Activated CD4-positive, alpha-beta memory T cell treated with anti-CD3 and anti-CD28 coated beads for 36 hours (primary cell): ENCODE measurements at regions not wholly inside any gene's neighbourhood (a gene's known extent, or its start where the extent isn't known, plus 50 kb on each side); places are given as distances from the start of the nearest gene placed in this dataset.
"Not testable (repeated sequence)": the region's sequence is repeated elsewhere in the genome, so short reads cannot be mapped to it uniquely, and the experiment has no call there.

Experiments
- CTCF ChIA-PET: fragments of 350-600 bp; sonication (Branson Sonifier 250); formaldehyde crosslinking; loops from one replicate; lab custom pipeline; 2021; ENCODE audit warnings: antibody characterized with exemption, inconsistent platforms; lab: Charles Lee
- POLR2A ChIA-PET: fragments of 350-600 bp; sonication (Branson Sonifier 250); formaldehyde crosslinking; loops from one replicate; lab custom pipeline; 2021; ENCODE audit warnings: antibody characterized with exemption; lab: Charles Lee
- DNase-seq: peaks from one replicate; pipeline ENCODE4 v3.0.0-alpha.2; 2020
- H3K27ac Mint-ChIP-seq: one replicate; pipeline ENCODE4 v1.8.0; 2021; ENCODE audit warnings: mixed read lengths
- H3K27me3 Mint-ChIP-seq: one replicate; pipeline ENCODE4 v1.8.0; 2021; ENCODE audit warnings: mixed read lengths
- H3K36me3 Mint-ChIP-seq: one replicate; pipeline ENCODE4 v1.8.0; 2021; ENCODE audit warnings: mixed read lengths
- H3K4me1 Mint-ChIP-seq: one replicate; pipeline ENCODE4 v1.8.0; 2021; ENCODE audit warnings: low read depth, mixed read lengths
- H3K4me3 Mint-ChIP-seq: one replicate; pipeline ENCODE4 v1.8.0; 2021; ENCODE audit warnings: mild to moderate bottlenecking, mixed read lengths
- H3K9me3 Mint-ChIP-seq: one replicate; pipeline ENCODE4 v1.8.0; 2021; ENCODE audit warnings: mixed read lengths
- intact Hi-C: fragments of 100-400 bp; cut with micrococcal nuclease; formaldehyde crosslinking; loops from one replicate; pipeline ENCODE4 v1.15.1; 2023

DNA sequence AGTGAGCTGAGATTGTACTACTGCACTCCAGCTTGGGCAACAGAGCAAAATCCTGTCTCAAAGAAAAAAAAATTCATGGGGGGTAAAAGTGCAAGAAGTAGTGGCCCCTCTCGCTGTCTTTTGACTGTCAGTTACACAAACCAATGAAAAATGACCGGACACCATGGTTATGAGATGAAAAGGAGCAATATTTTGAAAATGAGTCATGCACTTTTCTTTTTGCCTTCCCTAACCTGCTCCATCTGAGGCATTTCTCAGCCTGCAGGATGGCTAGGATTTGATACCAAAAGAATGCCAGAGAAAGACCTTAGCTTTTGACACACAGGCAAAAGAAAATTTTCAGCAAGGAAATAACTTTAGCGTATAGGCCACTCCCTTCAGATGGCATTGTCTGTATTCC lies 181.7 kb upstream of the ARID1B start:
- ChIA-PET POLR2A (no interaction called here), CTCF (no interaction called here)
- Mint-ChIP-seq H3K9me3 (no peaks in the 10 kb centered on the region), H3K27ac (no peak overlapping the region), H3K36me3 (no peaks in the 10 kb centered on the region), H3K4me3 (no peak overlapping the region), H3K27me3 (no peaks in the 10 kb centered on the region), H3K4me1 (no peaks in the 10 kb centered on the region)
- no peak for DNase-seq
- intact Hi-C loops = no loop called here

DNA sequence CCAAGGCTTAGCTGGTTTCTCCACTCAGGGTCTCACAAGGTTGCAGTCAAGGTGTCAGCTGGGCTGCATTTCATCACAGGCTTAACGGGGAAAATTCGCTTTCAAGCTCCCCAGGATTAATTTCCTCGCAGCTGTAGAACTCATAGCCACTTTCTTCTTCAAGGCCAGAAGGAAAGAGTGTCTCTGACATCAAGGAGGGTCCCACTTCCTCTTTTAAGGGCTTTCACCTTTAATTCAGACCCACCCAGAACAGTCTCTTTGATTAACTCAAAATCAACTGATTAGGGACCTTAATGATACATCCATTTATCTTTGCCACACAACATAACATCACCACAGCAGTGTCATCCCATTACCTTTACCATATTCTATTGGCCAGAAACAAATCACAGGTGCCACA lies 183.3 kb upstream of the ARID1B start:
- no peaks in the 10 kb centered on the region for H3K9me3 Mint-ChIP-seq
- no peak overlapping the region for H3K27ac Mint-ChIP-seq
- CTCF ChIA-PET = no interaction called here
- H3K4me1 Mint-ChIP-seq = no peaks in the 10 kb centered on the region
- no peaks in the 10 kb centered on the region for H3K27me3 Mint-ChIP-seq
- no peak overlapping the region for H3K4me3 Mint-ChIP-seq
- no peaks in the 10 kb centered on the region for H3K36me3 Mint-ChIP-seq
- POLR2A ChIA-PET = no interaction called here
- intact Hi-C loops = no loop called here
- DNase-seq = no peak

DNA sequence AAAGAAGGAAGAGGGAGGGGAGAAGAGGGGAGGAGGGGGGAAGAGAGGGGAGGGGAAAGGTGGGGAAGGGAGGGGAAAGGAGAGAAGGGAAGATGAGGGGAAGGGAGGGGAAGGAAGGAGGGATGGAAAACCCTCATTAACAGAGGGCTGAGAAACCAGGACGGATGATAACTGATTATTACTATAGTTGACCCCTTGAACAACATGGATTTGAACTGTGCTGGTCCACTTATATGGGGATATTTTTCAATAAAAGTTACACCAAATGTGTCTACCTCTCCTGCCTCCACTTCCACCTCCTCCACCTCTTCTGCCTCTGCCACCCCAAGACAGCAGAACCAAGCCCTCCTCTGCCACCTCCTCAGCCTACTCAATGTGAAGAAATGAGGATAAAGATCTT lies 184.1 kb upstream of the ARID1B start:
- intact Hi-C loops = no loop called here
- Mint-ChIP-seq H3K4me1 (no peaks in the 10 kb centered on the region), H3K9me3 (no peaks in the 10 kb centered on the region), H3K27ac (no peak overlapping the region), H3K36me3 (no peaks in the 10 kb centered on the region), H3K4me3 (no peak overlapping the region), H3K27me3 (no peaks in the 10 kb centered on the region)
- ChIA-PET CTCF (no interaction called here), POLR2A (no interaction called here)
- DNase-seq = no peak

DNA sequence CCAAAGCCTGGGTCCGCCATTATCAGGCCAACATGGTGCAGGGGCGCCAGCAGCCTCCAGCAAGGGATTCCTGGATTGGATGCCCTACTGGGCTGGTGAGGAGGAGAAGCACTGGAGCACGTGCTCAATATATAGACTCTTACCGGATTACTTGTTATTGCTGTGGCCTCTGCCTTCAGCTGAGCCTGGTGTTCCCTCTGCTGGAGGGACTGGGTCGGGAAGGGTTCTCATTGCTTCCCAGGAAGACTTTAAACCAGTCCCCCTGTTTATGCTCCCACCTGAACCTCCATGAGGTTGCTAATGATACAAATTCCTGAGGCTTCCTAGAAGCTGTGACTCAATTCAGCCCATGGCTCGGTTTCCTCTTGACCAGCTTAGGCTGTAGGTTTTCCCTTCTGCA lies 186.7 kb upstream of the ARID1B start:
- no peaks in the 10 kb centered on the region for H3K9me3 Mint-ChIP-seq

DNA sequence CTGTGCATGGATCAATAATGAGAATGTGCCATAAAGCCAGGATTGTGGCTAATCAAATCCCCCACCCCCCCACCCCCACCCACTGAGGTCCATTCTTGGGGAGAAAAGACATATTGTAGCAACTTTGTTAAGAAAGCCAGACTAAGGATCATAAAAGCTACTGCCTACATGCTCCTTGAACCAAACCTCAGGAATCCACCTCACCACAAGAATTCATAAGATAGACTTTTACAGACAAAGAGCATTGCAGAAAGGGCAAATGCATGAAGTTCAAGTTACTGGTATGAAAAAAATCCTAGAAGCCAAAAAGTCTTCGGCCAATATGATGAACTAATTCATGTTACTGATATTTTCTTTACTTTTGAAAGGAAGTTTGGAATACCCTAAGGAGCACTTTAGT lies 187.9 kb upstream of the ARID1B start:
- Mint-ChIP-seq H3K36me3 (no peaks in the 10 kb centered on the region), H3K27ac (no peak overlapping the region), H3K27me3 (no peaks in the 10 kb centered on the region), H3K4me3 (no peak overlapping the region), H3K4me1 (no peaks in the 10 kb centered on the region), H3K9me3 (no peaks in the 10 kb centered on the region)
- DNase-seq = no peak
- POLR2A ChIA-PET = no interaction called here
- CTCF ChIA-PET = no interaction called here
- intact Hi-C loops = no loop called here

More for the DNA sequence above, 186.7 kb upstream of the ARID1B start:
- no peak for DNase-seq
- intact Hi-C loops = no loop called here
- no peaks in the 10 kb centered on the region for H3K27me3 Mint-ChIP-seq
- no peaks in the 10 kb centered on the region for H3K36me3 Mint-ChIP-seq
- ChIA-PET POLR2A (no interaction called here), CTCF (no interaction called here)
- no peak overlapping the region for H3K27ac Mint-ChIP-seq
- no peaks in the 10 kb centered on the region for H3K4me1 Mint-ChIP-seq
- no peak overlapping the region for H3K4me3 Mint-ChIP-seq

DNA sequence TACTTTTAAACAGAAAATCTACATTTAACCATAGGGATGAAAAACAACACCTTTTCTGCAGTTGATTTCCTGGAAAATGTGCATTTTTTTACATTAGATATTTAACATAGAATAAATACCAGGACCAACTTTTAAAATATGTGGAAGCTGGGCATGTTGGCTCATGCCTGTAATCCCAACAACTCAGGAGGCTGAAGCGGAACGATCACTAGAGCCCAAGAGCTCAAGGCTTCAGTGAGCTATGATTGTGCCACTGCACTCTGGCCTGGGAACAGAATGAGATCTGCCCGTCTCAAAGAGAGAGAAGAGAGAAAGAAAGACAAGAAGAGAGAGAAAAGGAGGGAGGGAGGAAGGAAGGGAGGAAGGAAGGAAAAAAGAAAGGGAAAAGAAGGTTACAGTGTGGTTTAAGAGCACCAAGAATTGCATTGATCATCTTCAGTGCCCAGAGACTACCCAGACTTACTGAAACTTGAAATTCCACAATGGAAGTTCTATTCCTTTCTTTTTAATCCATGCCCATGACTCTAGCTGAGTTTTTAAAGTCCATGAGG lies 189.4 kb upstream of the ARID1B start:
- H3K27ac Mint-ChIP-seq = no peak overlapping the region
- CTCF ChIA-PET = no interaction called here
- no peaks in the 10 kb centered on the region for H3K27me3 Mint-ChIP-seq
- no peaks in the 10 kb centered on the region for H3K9me3 Mint-ChIP-seq
- H3K4me3 Mint-ChIP-seq = no peak overlapping the region
- DNase-seq = no peak
- H3K4me1 Mint-ChIP-seq = no peaks in the 10 kb centered on the region
- POLR2A ChIA-PET = no interaction called here
- intact Hi-C loops = no loop called here
- no peaks in the 10 kb centered on the region for H3K36me3 Mint-ChIP-seq

DNA sequence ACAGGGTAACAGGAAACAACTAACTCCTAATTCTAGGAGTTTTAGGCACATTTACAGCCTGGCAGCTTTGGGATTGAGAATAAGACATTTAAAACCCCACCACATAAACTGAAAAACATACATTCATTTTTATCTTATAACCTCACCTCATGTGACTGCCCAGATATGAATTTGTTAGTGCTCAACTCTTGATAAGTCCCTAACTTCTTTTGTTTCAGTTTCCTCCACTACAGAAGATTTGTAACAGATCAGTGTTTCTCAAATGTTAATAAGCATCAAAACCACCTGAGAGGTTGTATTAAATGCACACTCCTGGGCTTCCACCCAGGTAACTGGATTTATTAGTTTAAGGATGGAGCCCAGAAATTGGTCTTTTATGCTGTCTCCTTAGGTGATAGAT lies 190.1 kb upstream of the ARID1B start:
- ChIA-PET CTCF (no interaction called here), POLR2A (no interaction called here)
- no peak for DNase-seq
- Mint-ChIP-seq H3K4me3 (no peak overlapping the region), H3K27ac (no peak overlapping the region), H3K4me1 (no peaks in the 10 kb centered on the region), H3K9me3 (no peaks in the 10 kb centered on the region), H3K27me3 (no peaks in the 10 kb centered on the region), H3K36me3 (no peaks in the 10 kb centered on the region)
- intact Hi-C loops = no loop called here

DNA sequence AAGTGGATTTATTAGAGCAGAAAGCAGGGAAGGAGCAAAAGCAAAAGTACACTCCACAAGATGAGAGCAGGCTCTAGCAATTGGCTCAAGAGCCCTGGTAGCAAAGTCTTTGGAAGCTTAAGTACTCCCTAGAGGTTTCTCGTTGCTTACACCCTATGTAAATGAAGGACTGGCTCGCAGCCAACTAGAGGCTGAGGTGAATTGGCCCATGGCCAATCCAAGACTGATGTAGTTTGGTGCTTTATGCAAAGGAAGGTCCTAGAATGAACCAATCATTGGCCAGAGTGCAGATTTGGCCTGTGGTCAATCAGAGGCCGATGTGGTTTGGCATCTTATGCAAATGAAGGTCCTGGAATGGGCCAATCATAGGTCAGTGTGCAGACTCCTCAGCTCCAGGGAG lies 191.3 kb upstream of the ARID1B start:
- POLR2A ChIA-PET = no interaction called here
- intact Hi-C loops = no loop called here
- CTCF ChIA-PET = no interaction called here

DNA sequence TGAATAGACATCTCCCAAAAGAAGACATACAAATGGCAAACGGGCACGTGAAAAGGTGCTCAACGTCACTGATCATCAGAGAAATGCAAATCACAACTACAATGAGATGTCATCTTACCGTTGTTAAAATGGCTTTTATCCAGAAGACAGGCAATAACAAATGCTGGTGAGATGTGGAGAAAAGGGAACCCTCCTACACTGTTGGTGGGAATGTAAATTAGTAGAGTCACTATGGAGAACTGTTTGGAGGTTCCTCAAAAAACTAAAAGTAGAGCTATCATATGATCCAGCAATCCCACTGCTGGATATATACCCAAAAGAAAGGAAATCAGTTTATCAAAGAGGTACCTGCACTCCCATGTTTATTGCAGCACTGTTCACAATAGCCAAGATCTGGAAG lies 193.1 kb upstream of the ARID1B start:
- DNase-seq, POLR2A ChIA-PET, H3K9me3 Mint-ChIP-seq, H3K4me3 Mint-ChIP-seq, H3K27me3 Mint-ChIP-seq, intact Hi-C loops, H3K4me1 Mint-ChIP-seq, H3K36me3 Mint-ChIP-seq, H3K27ac Mint-ChIP-seq, CTCF ChIA-PET: not testable (repeated sequence)

More for the DNA sequence above, 191.3 kb upstream of the ARID1B start:
- H3K36me3 Mint-ChIP-seq = no peaks in the 10 kb centered on the region
- H3K9me3 Mint-ChIP-seq = no peaks in the 10 kb centered on the region
- no peak overlapping the region for H3K27ac Mint-ChIP-seq
- no peaks in the 10 kb centered on the region for H3K4me1 Mint-ChIP-seq
- H3K4me3 Mint-ChIP-seq = no peak overlapping the region
- DNase-seq = no peak
- no peaks in the 10 kb centered on the region for H3K27me3 Mint-ChIP-seq

DNA sequence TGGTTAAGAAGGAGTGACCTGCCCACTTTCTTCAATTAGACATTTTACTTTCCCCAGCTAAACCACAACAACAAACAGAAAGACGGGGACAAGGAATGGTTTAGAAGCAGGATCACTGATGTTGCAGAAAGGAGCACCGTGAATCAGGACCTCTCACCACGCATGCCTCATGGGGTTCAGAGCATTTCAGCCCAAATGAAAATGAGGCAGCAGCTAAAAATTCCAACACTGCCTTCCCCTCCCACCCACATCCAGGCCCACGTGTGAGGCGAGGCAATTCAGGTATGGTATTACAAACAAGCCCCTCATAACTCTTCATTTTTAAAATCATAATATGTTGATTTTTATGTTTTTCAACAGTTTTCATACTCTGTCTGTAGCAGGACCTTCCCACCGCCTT lies 194.1 kb upstream of the ARID1B start:
- Mint-ChIP-seq H3K9me3 (peaks cover 15% of the 10 kb centered on the region), H3K27ac (no peak overlapping the region), H3K36me3 (peaks cover 5% of the 10 kb centered on the region), H3K4me3 (no peak overlapping the region), H3K27me3 (no peaks in the 10 kb centered on the region), H3K4me1 (no peaks in the 10 kb centered on the region)
- ChIA-PET CTCF (no interaction called here), POLR2A (no interaction called here)
- intact Hi-C loops = no loop called here
- no peak for DNase-seq

DNA sequence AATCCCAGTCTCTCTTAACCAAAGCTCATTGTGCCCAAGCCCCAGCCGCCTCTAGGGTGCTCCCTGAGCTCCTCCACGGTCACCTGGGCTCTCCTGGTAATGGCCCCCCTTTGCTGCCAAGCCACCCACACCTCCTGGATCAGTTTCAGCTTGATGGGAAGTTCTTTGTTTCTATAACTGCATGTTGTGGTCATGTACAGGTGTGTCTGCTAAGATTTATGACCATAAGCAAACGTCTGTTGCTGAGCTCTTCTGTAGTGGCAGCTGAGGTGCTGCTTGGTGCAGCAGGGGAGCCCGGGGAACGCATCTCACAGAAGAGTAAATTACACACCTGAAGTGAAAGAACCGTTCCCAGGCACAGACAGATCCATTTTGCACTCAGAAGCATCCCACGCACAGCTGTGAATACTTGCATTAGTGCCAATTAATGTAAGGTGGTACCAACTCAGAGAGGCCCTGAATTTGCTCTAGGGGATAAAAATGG lies 194.6 kb upstream of the ARID1B start:
- no peaks in the 10 kb centered on the region for H3K27me3 Mint-ChIP-seq
- peaks cover 8% of the 10 kb centered on the region for H3K36me3 Mint-ChIP-seq
- ChIA-PET POLR2A (no interaction called here), CTCF (interaction anchor here (0.6 kb wide), 1 partner anchor 40 kb away, joined by 3 read pairs; no protein-coding TSS in a partner anchor)
- no peak overlapping the region for H3K4me3 Mint-ChIP-seq
- H3K4me1 Mint-ChIP-seq = no peaks in the 10 kb centered on the region
- no peak for DNase-seq
- H3K27ac Mint-ChIP-seq = no peak overlapping the region
- H3K9me3 Mint-ChIP-seq = peaks cover 20% of the 10 kb centered on the region
- intact Hi-C loops = no loop called here

DNA sequence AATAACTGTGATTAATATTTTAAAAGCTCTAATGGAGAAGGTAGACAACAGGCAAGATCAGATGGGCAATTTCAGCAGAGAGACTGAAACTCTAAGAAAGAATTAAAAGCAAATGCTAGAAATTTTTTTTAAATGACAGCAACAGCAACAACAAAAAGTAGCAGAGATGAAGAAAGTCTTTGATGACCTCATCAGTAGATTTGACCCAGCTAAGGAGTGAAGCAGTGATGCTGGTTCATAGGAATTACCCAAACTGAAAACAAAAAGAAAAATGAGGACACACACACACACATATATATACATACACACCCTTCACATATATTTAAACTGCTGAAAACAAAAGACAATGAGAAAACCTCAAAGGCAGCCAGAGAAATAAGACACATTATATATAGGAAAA lies 197.6 kb upstream of the ARID1B start:
- H3K36me3 Mint-ChIP-seq = peaks cover 12% of the 10 kb centered on the region
- ChIA-PET POLR2A (no interaction called here), CTCF (no interaction called here)
- no peaks in the 10 kb centered on the region for H3K4me1 Mint-ChIP-seq
- H3K27ac Mint-ChIP-seq = no peak overlapping the region
- H3K27me3 Mint-ChIP-seq = peaks cover 10% of the 10 kb centered on the region
- DNase-seq = no peak
- peaks cover 38% of the 10 kb centered on the region for H3K9me3 Mint-ChIP-seq
- intact Hi-C loops = no loop called here
- no peak overlapping the region for H3K4me3 Mint-ChIP-seq

DNA sequence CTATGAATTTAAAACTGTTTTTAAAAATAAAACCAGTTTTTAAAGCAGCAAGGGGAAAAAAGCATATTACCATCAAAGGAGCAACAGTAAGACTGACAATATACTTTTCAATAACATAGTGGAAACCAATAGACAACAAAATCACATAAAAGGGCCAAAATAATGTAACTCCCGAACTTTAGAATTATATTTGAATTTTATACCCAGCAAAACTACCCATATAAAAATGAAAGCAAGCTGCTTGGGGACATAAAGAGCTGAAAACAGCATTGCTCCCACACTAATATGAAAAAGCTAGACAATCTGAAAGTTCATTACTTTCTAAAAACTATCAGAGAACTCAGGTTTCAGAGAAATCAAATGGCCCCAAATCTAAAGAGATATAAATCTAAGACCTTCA lies 199.4 kb upstream of the ARID1B start:
- POLR2A ChIA-PET = no interaction called here
- Mint-ChIP-seq H3K9me3 (peaks cover 38% of the 10 kb centered on the region), H3K36me3 (peaks cover 12% of the 10 kb centered on the region), H3K27ac (no peak overlapping the region), H3K27me3 (peaks cover 11% of the 10 kb centered on the region), H3K4me1 (no peaks in the 10 kb centered on the region), H3K4me3 (no peak overlapping the region)
- CTCF ChIA-PET = interaction anchor here (1.1 to 1.3 kb wide), 2 partner anchors 13 to 33 kb away, joined by 3 to 5 read pairs; no protein-coding TSS in a partner anchor
- no peak for DNase-seq
- intact Hi-C loops = no loop called here
